K562 (cell line): ENCODE measurements at regions not wholly inside any gene's neighbourhood (a gene's known extent, or its start where the extent isn't known, plus 50 kb on each side); places are given as distances from the start of the nearest gene placed in this dataset.

Experiments used
- AFF4 ChIP-seq: sonication (generic); formaldehyde crosslinking; IDR thresholded peaks from 2 replicates; pipeline ENCODE4 v1.8.0; 2023; ENCODE audit warnings: mild to moderate bottlenecking, missing genetic modification reagents
- BDP1 ChIP-seq: IDR thresholded peaks from 3 replicates; pipeline ENCODE4 v1.6.1; 2011; ENCODE audit not compliant: insufficient read length, insufficient read depth
- GABPA ChIP-seq: fragments of 200-800 bp; sonication (Bioruptor generic); conservative IDR thresholded peaks from 2 replicates; pipeline ENCODE4 v1.6.1; 2016; ENCODE audit warnings: low read depth, missing genetic modification characterization, missing compliant biosample characterization
- GTF2B ChIP-seq: IDR thresholded peaks from 2 replicates; pipeline ENCODE4 v1.6.1; 2011; ENCODE audit not compliant: insufficient read length; ENCODE audit errors: extremely low read depth
- MTF1 ChIP-seq: fragments of 250-450 bp; sonication (Bioruptor Pico); IDR thresholded peaks from 2 replicates; pipeline ENCODE4 v1.9.0; 2021; ENCODE audit warnings: moderate library complexity, mild to moderate bottlenecking, inconsistent platforms, borderline replicate concordance
- NCOA4 ChIP-seq: fragments of 450-650 bp; IDR thresholded peaks from 2 replicates; pipeline ENCODE4 v1.6.1; 2018; ENCODE audit warnings: mild to moderate bottlenecking; ENCODE audit not compliant: partially characterized antibody
- NELFE ChIP-seq: IDR thresholded peaks from 2 replicates; pipeline ENCODE4 v1.6.1; 2011; ENCODE audit warnings: mild to moderate bottlenecking; ENCODE audit not compliant: insufficient read depth, insufficient read length
- NFXL1 ChIP-seq: fragments of 450-650 bp; formaldehyde crosslinking; IDR thresholded peaks from 2 replicates; pipeline ENCODE4 v1.4.0; 2021; ENCODE audit warnings: mild to moderate bottlenecking
- TAF9B ChIP-seq: fragments of 450-650 bp; IDR thresholded peaks from 2 replicates; pipeline ENCODE4 v1.6.1; 2018; ENCODE audit warnings: mild to moderate bottlenecking; ENCODE audit not compliant: partially characterized antibody
- ZBTB17 ChIP-seq: fragments of 450-650 bp; formaldehyde crosslinking; IDR thresholded peaks from 2 replicates; pipeline ENCODE4 v1.4.0; 2020; ENCODE audit warnings: mild to moderate bottlenecking
- ZNF133 ChIP-seq: fragments of 250-450 bp; sonication (Bioruptor Pico); IDR thresholded peaks from 2 replicates; pipeline ENCODE4 v1.4.0; 2020; ENCODE audit warnings: mild to moderate bottlenecking
- ZSCAN29 ChIP-seq: fragments of 450-650 bp; IDR thresholded peaks from 2 replicates; pipeline ENCODE4 v1.6.1; 2017
- TF ChIP-seq, protein P1 (sequence below), 2 experiments: fragments of 450-650 bp; formaldehyde crosslinking in 1 of 2; IDR thresholded peaks; 2 replicates each; pipeline versions ENCODE4 v1.4.0 to v1.6.1; 2014 to 2020; ENCODE audit warnings: mild to moderate bottlenecking in 2 of 2, borderline replicate concordance in 1 of 2, low read depth in 1 of 2
- TF ChIP-seq, protein P2 (sequence below): fragments of 250-450 bp; sonication (Bioruptor Pico); IDR thresholded peaks from 2 replicates; pipeline ENCODE4 v1.4.0; 2020

GRCh38 chr2:171244466-171244969, 83.8 kb upstream of the TLK1 start (continued):
- TF ChIP-seq AFF4 (CRISPR knock-in tag) = no peak
- no peak for TF ChIP-seq NCOA4
- TF ChIP-seq NELFE = no peak
- TF ChIP-seq MTF1 (CRISPR knock-in tag) = 0 out of 2 replicates have a peak, but pooled peaks have one; percentile 44
- no peak for TF ChIP-seq ZSCAN29
- no peak for TF ChIP-seq GABPA (tag)
- TF ChIP-seq ZBTB17 (CRISPR knock-in tag) = no peak
- no peak for TF ChIP-seq GTF2B
- TF ChIP-seq, protein P1, sequence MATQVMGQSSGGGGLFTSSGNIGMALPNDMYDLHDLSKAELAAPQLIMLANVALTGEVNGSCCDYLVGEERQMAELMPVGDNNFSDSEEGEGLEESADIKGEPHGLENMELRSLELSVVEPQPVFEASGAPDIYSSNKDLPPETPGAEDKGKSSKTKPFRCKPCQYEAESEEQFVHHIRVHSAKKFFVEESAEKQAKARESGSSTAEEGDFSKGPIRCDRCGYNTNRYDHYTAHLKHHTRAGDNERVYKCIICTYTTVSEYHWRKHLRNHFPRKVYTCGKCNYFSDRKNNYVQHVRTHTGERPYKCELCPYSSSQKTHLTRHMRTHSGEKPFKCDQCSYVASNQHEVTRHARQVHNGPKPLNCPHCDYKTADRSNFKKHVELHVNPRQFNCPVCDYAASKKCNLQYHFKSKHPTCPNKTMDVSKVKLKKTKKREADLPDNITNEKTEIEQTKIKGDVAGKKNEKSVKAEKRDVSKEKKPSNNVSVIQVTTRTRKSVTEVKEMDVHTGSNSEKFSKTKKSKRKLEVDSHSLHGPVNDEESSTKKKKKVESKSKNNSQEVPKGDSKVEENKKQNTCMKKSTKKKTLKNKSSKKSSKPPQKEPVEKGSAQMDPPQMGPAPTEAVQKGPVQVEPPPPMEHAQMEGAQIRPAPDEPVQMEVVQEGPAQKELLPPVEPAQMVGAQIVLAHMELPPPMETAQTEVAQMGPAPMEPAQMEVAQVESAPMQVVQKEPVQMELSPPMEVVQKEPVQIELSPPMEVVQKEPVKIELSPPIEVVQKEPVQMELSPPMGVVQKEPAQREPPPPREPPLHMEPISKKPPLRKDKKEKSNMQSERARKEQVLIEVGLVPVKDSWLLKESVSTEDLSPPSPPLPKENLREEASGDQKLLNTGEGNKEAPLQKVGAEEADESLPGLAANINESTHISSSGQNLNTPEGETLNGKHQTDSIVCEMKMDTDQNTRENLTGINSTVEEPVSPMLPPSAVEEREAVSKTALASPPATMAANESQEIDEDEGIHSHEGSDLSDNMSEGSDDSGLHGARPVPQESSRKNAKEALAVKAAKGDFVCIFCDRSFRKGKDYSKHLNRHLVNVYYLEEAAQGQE (IDR thresholded peaks at IDR 0.05; ENCODE audit: borderline replicate concordance) = no peak
- TF ChIP-seq, protein P1 (CRISPR knock-in tag; IDR thresholded peaks at IDR 0.05; ENCODE audit: low read depth) = no peak
- TF ChIP-seq ZNF133 (CRISPR knock-in tag) = no peak
- no peak for TF ChIP-seq NFXL1 (CRISPR knock-in tag)
- no peak for TF ChIP-seq BDP1
- TF ChIP-seq TAF9B = peak; percentile 90
- TF ChIP-seq, protein P2, sequence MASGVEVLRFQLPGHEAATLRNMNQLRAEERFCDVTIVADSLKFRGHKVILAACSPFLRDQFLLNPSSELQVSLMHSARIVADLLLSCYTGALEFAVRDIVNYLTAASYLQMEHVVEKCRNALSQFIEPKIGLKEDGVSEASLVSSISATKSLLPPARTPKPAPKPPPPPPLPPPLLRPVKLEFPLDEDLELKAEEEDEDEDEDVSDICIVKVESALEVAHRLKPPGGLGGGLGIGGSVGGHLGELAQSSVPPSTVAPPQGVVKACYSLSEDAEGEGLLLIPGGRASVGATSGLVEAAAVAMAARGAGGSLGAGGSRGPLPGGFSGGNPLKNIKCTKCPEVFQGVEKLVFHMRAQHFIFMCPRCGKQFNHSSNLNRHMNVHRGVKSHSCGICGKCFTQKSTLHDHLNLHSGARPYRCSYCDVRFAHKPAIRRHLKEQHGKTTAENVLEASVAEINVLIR (CRISPR knock-in tag) = no peak
